RWPE2 (cell line): ENCODE measurements at regions not wholly inside any gene's neighbourhood (a gene's known extent, or its start where the extent isn't known, plus 50 kb on each side); places are given as distances from the start of the nearest gene placed in this dataset.

Experiments used
- ATAC-seq: fragments of 200-7000 bp; cut with Tn5 transposase; 3 replicates; pipeline ENCODE4 v1.9.1; 2021; ENCODE audit warnings: low read depth
- DNase-seq: peaks from one replicate; pipeline ENCODE4 v3.0.0-alpha.2; 2020; ENCODE audit warnings: low spot score
- H3K27ac ChIP-seq: fragments of 450-650 bp; 2 replicates; pipeline ENCODE4 v1.5.1; 2017; ENCODE audit warnings: mild to moderate bottlenecking; ENCODE audit not compliant: poor library complexity, severe bottlenecking
- H3K27me3 ChIP-seq: fragments of 250-450 bp; sonication (Bioruptor Pico); 2 replicates; pipeline ENCODE4 v1.5.1; 2021; ENCODE audit warnings: mild to moderate bottlenecking, moderate library complexity; ENCODE audit not compliant: insufficient read depth, poor library complexity, severe bottlenecking
- H3K36me3 ChIP-seq: fragments of 250-450 bp; sonication (Bioruptor Pico); 2 replicates; pipeline ENCODE4 v1.5.1; 2020; ENCODE audit warnings: low read depth, mild to moderate bottlenecking, moderate library complexity
- H3K4me1 ChIP-seq: fragments of 250-450 bp; sonication (Bioruptor Pico); 2 replicates; pipeline ENCODE4 v1.5.1; 2021; ENCODE audit warnings: mild to moderate bottlenecking, moderate library complexity; ENCODE audit not compliant: insufficient read depth, poor library complexity, severe bottlenecking
- H3K4me3 ChIP-seq: fragments of 250-450 bp; sonication (Bioruptor Pico); 2 replicates; pipeline ENCODE4 v1.5.1; 2021; ENCODE audit warnings: mild to moderate bottlenecking, moderate library complexity; ENCODE audit not compliant: severe bottlenecking
- H3K9me3 ChIP-seq: fragments of 250-450 bp; sonication (Bioruptor Pico); 2 replicates; pipeline ENCODE4 v1.5.1; 2021; ENCODE audit warnings: mild to moderate bottlenecking, moderate library complexity; ENCODE audit not compliant: severe bottlenecking
- CTCF ChIP-seq: fragments of 450-650 bp; IDR thresholded peaks from one replicate; pipeline ENCODE4 v1.5.1; 2017; ENCODE audit warnings: mild to moderate bottlenecking, moderate library complexity; ENCODE audit not compliant: poor library complexity, severe bottlenecking

DNA sequence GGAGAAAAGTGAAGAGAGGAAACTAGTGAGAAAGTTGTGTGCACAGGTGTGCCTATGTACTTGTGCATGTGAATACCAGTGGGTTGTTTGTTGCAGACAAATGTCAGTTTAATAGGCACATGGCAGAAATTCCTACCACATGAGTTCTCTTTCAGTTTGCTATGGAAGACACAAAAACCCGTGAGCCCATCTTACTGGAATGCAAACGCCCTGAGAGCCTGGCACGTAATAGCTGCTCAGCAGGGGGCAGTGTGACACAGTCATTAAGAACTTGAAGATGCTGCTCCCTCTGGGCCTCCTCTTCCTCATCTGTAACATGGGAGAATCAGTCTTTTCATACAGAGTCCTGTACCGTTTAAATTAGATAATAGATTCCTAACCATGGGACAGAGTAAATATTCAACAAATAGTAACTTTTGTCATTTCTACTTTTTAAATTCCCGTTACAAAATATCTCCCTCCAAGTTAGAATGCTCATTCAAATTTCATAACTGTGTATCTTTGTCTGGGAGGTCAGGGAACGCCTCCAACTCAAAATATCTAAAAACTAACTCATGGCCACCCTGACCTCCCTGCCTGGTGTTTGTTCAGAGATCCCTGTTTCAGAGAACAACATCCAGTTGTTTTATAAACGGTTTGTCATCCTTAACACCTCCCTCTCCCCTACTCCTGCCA lies 802.9 kb downstream of the MAFB start:
- no peaks in the 10 kb centered on the region for H3K27me3 ChIP-seq
- H3K9me3 ChIP-seq, result no peaks in the 10 kb centered on the region
- H3K4me3 ChIP-seq, result no peak overlapping the region
- H3K4me1 ChIP-seq, result no peaks in the 10 kb centered on the region
- DNase-seq (no peak), ATAC-seq (peak; percentile 60)
- TF ChIP-seq CTCF, result peak; percentile 71
- H3K36me3 ChIP-seq, result no peaks in the 10 kb centered on the region
- H3K27ac ChIP-seq, result no peak overlapping the region

- no peaks in the 10 kb centered on the region for H3K36me3 ChIP-seq
- H3K27me3 ChIP-seq, result no peaks in the 10 kb centered on the region
- H3K4me1 ChIP-seq, result peaks cover 6% of the 10 kb centered on the region
- DNase-seq, result no peak
- no peak overlapping the region for H3K27ac ChIP-seq
- H3K9me3 ChIP-seq, result no peaks in the 10 kb centered on the region
- TF ChIP-seq CTCF, result no peak
- no peak overlapping the region for H3K4me3 ChIP-seq
- ATAC-seq, result no peak
These were observed 806.2 kb downstream of the MAFB start for GRCh38 chr20:39882806-39883205.

DNA sequence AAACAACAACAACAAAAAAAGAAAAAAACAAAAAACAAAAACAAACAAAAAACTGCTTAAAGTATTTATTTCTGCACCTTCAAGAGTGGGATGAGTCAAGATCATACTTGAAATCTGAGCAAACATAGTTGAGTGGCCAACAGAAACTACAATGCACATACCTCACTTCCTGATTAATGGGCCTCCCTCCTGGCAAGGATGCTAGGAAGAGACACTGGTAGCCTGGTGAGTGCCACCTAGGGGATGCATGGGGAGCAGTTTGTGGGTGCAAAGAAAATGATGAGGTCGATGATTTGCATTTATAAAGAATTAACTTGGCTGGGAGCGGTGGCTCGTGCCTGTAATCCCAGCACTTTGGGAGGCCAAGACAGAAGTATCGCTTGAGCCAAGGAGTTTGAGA lies 808.1 kb downstream of the MAFB start:
- peak; percentile 51 for TF ChIP-seq CTCF
- Histone ChIP-seq H3K36me3 (no peaks in the 10 kb centered on the region), H3K27ac (no peak overlapping the region), H3K4me1 (peaks cover 6% of the 10 kb centered on the region), H3K27me3 (no peaks in the 10 kb centered on the region), H3K9me3 (no peaks in the 10 kb centered on the region), H3K4me3 (no peak overlapping the region)
- ATAC-seq, result peak; percentile 52
- no peak for DNase-seq

DNA sequence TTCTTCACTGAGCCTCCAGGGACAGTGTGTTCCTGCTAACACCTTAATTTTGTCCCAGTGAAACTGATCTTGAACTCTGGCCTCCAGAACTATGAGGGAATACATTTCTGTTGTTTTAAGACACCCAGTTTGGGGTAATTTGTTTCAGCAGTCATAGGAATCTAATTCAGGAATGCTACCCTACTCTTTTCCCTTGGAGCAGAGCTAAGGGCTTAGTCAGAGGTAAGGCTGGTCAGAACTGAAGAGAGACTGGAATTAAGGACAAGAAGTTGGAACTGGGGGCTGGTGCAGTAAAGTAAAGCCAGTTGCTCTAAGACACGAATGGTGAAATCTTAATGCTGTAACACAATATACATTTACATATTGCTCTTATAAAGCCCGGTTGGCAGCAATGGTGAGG lies 809.7 kb downstream of the MAFB start:
- Histone ChIP-seq H3K27ac (peak overlapping the region; percentile 57), H3K4me1 (peaks cover 10% of the 10 kb centered on the region), H3K36me3 (no peaks in the 10 kb centered on the region), H3K4me3 (no peak overlapping the region), H3K27me3 (no peaks in the 10 kb centered on the region), H3K9me3 (no peaks in the 10 kb centered on the region)
- DNase-seq (no peak), ATAC-seq (peak; percentile 28; the same call in 2 of the 3 replicates)
- TF ChIP-seq CTCF, result no peak

DNA sequence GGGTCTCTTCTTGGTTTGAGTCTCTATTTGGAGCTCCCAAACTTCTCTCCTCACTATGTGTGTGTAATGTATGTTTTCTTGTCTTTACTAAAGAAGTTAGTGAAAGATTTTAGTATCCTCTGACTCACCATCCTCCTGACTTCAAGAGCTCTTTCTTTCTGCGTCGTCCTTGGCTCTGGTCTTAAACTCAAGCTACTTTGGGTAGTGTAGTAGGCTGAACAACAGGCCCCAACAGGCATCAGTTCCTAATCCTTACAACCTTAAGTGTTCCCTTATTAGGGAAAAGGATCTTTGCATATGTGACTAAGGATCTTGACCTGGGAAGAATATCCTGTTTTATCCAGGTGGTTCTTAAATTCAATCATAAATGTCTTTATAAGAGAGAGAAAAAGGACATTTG lies 810.2 kb downstream of the MAFB start:
- TF ChIP-seq CTCF, result no peak
- no peak for DNase-seq
- Histone ChIP-seq H3K36me3 (no peaks in the 10 kb centered on the region), H3K4me1 (peaks cover 10% of the 10 kb centered on the region), H3K9me3 (no peaks in the 10 kb centered on the region), H3K27me3 (no peaks in the 10 kb centered on the region), H3K27ac (peak overlapping the region; percentile 57), H3K4me3 (no peak overlapping the region)
- peak; percentile 84 for ATAC-seq
